Epithelial cell of proximal tubule (primary cell): ENCODE measurements at regions not wholly inside any gene's neighbourhood (a gene's known extent, or its start where the extent isn't known, plus 50 kb on each side); places are given as distances from the start of the nearest gene placed in this dataset.
A peak's percentile ranks its signal among the peaks of the same experiment; 100 is the strongest.

ENCODE experiments used
- DNase-seq: peaks from one replicate; pipeline ENCODE4 v3.0.0-alpha.2; 2011; ENCODE audit warnings: low read depth
- H3K4me3 ChIP-seq: 2 replicates; pipeline ENCODE4 v1.5.1; 2011; ENCODE audit warnings: low read depth, mild to moderate bottlenecking, low read length
- TF ChIP-seq, protein P1 (sequence below): conservative IDR thresholded peaks from 2 replicates; pipeline ENCODE4 v1.5.1; 2012; ENCODE audit warnings: low read depth, mild to moderate bottlenecking, low read length

- TF ChIP-seq, protein P1, sequence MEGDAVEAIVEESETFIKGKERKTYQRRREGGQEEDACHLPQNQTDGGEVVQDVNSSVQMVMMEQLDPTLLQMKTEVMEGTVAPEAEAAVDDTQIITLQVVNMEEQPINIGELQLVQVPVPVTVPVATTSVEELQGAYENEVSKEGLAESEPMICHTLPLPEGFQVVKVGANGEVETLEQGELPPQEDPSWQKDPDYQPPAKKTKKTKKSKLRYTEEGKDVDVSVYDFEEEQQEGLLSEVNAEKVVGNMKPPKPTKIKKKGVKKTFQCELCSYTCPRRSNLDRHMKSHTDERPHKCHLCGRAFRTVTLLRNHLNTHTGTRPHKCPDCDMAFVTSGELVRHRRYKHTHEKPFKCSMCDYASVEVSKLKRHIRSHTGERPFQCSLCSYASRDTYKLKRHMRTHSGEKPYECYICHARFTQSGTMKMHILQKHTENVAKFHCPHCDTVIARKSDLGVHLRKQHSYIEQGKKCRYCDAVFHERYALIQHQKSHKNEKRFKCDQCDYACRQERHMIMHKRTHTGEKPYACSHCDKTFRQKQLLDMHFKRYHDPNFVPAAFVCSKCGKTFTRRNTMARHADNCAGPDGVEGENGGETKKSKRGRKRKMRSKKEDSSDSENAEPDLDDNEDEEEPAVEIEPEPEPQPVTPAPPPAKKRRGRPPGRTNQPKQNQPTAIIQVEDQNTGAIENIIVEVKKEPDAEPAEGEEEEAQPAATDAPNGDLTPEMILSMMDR, result no peak
- no peak for DNase-seq
- no peak overlapping the region for H3K4me3 ChIP-seq
These were observed 801.0 kb upstream of the CITED2 start for GRCh38 chr6:140175486-140175885.

GRCh38 chr6:140174524-140174923 lies 800.1 kb upstream of the CITED2 start:
- no peak overlapping the region for H3K4me3 ChIP-seq
- TF ChIP-seq, protein P1, result no peak
- DNase-seq, result peak; percentile 35

DNA sequence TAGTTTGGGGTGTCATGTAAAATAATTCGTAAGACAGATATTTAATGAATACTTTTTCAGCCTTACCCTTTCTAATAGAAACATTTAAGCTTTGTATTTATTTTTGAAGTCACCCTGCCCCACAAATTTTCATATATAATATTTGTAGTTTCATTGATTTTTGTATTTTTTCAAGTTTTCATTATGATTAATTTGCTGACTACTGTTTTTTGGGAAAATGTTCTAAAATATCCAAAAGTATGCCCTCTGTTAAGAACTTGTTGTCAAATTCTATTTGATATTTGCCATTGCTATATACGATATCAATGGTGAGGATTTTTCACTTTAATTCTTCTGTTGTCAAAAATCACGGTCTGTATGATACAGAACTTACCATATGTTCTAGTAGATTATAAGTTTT lies 793.9 kb upstream of the CITED2 start:
- no peak for DNase-seq
- TF ChIP-seq, protein P1, result no peak
- H3K4me3 ChIP-seq, result no peak overlapping the region

- TF ChIP-seq, protein P1, result no peak
- no peak overlapping the region for H3K4me3 ChIP-seq
- no peak for DNase-seq
These were observed 786.5 kb upstream of the CITED2 start for GRCh38 chr6:140160909-140161308.

DNA sequence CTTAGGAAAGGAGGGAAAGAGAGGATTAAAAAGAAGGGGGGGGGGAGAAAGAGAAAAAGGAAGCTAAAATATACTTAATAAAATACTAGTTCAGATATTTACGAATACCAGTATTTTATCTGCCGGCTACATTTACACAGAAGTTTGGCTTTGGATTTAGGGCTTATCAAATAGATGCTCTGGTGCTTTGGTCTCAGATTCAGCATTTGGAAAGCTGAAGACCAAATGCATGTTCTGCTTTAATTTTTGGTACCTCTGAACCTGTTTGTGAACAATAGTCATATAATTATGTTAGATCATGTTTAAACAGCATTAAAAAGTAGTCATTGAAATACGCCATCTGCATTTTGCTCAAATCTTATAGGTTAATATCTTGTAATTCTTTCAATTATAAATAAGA lies 786.0 kb upstream of the CITED2 start:
- H3K4me3 ChIP-seq, result no peak overlapping the region
- TF ChIP-seq, protein P1, result no peak
- DNase-seq, result no peak

GRCh38 chr6:140156131-140156530 lies 781.7 kb upstream of the CITED2 start:
- no peak overlapping the region for H3K4me3 ChIP-seq
- DNase-seq, result no peak
- TF ChIP-seq, protein P1, result no peak

GRCh38 chr6:140155451-140156126 lies 781.1 kb upstream of the CITED2 start:
- TF ChIP-seq, protein P1, result no peak
- no peak overlapping the region for H3K4me3 ChIP-seq
- no peak for DNase-seq
